BE2C (cell line): ENCODE measurements at regions not wholly inside any gene's neighbourhood (a gene's known extent, or its start where the extent isn't known, plus 50 kb on each side); places are given as distances from the start of the nearest gene placed in this dataset.

Source experiments
- DNase-seq: peaks from one replicate; pipeline ENCODE4 v3.0.0-alpha.2; 2020
- H3K27me3 ChIP-seq: fragments of 250-450 bp; sonication (Bioruptor Pico); 2 replicates; pipeline ENCODE4 v1.5.1; 2020; ENCODE audit warnings: mild to moderate bottlenecking
- H3K36me3 ChIP-seq: fragments of 250-450 bp; sonication (Bioruptor Pico); 2 replicates; pipeline ENCODE4 v1.5.1; 2020; ENCODE audit warnings: mild to moderate bottlenecking
- H3K4me1 ChIP-seq: fragments of 250-450 bp; sonication (Bioruptor Pico); 2 replicates; pipeline ENCODE4 v1.5.1; 2020
- H3K4me3 ChIP-seq: 2 replicates; pipeline ENCODE4 v1.5.1; 2011; ENCODE audit warnings: low read depth, low read length
- H3K9me3 ChIP-seq: fragments of 250-450 bp; sonication (Bioruptor Pico); 2 replicates; pipeline ENCODE4 v1.5.1; 2020
- CTCF ChIP-seq: IDR thresholded peaks from 2 replicates; pipeline ENCODE4 v1.5.1; 2012; ENCODE audit warnings: mild to moderate bottlenecking, low read depth, low read length

GRCh38 chr1:38097284-38097898 is 50.8 kb upstream of the POU3F1 start:
- H3K27me3 ChIP-seq: no peaks in the 10 kb centered on the region
- no peaks in the 10 kb centered on the region for H3K36me3 ChIP-seq
- DNase-seq: no peak
- no peaks in the 10 kb centered on the region for H3K9me3 ChIP-seq
- no peak overlapping the region for H3K4me3 ChIP-seq
- TF ChIP-seq CTCF: no peak
- H3K4me1 ChIP-seq: no peaks in the 10 kb centered on the region
